ENCODE measurements at regions not wholly inside any gene's neighbourhood (a gene's known extent, or its start where the extent isn't known, plus 50 kb on each side); places are given as distances from the start of the nearest gene placed in this dataset.

GRCh38 chr9:87818308-87818707, 64.4 kb upstream of the SPATA31E1 start:
- no peak overlapping the region for H3K27ac ChIP-seq
- no peak for TF ChIP-seq ZFX (IDR thresholded peaks at IDR 0.05; ENCODE audit: borderline replicate concordance)
- TF ChIP-seq CTCF (IDR thresholded peaks at IDR 0.05) = no peak

- TF ChIP-seq ZFX (IDR thresholded peaks at IDR 0.05; ENCODE audit: borderline replicate concordance) = no peak
- no peak for TF ChIP-seq CTCF (IDR thresholded peaks at IDR 0.05)
- H3K27ac ChIP-seq = no peak overlapping the region
Observed at GRCh38 chr9:87824216-87824875, 58.3 kb upstream of the SPATA31E1 start.

GRCh38 chr9:87824886-87825285, 57.8 kb upstream of the SPATA31E1 start:
- no peak overlapping the region for H3K27ac ChIP-seq
- no peak for TF ChIP-seq CTCF (IDR thresholded peaks at IDR 0.05)
- no peak for TF ChIP-seq ZFX (IDR thresholded peaks at IDR 0.05; ENCODE audit: borderline replicate concordance)

- TF ChIP-seq CTCF (IDR thresholded peaks at IDR 0.05) = no peak
- TF ChIP-seq ZFX (IDR thresholded peaks at IDR 0.05; ENCODE audit: borderline replicate concordance) = no peak
- no peak overlapping the region for H3K27ac ChIP-seq
Observed at GRCh38 chr9:87826331-87826730, 56.3 kb upstream of the SPATA31E1 start.

GRCh38 chr9:87827341-87827740, 55.3 kb upstream of the SPATA31E1 start:
- H3K27ac ChIP-seq = no peak overlapping the region
- no peak for TF ChIP-seq ZFX (IDR thresholded peaks at IDR 0.05; ENCODE audit: borderline replicate concordance)
- no peak for TF ChIP-seq CTCF (IDR thresholded peaks at IDR 0.05)

GRCh38 chr9:87829756-87830155, 52.9 kb upstream of the SPATA31E1 start:
- TF ChIP-seq CTCF (IDR thresholded peaks at IDR 0.05) (no peak), ZFX (IDR thresholded peaks at IDR 0.05; ENCODE audit: borderline replicate concordance) (no peak)
- H3K27ac ChIP-seq = no peak overlapping the region

- TF ChIP-seq ZFX (IDR thresholded peaks at IDR 0.05; ENCODE audit: borderline replicate concordance) (no peak), CTCF (IDR thresholded peaks at IDR 0.05) (no peak)
Observed at GRCh38 chr9:87830446-87830845, 52.2 kb upstream of the SPATA31E1 start.

More at GRCh38 chr9:87830446-87830845, 52.2 kb upstream of the SPATA31E1 start:
- H3K27ac ChIP-seq = no peak overlapping the region

Data from 22Rv1 (cell line).